Dermis microvascular lymphatic vessel endothelial cell (primary cell): ENCODE measurements at regions not wholly inside any gene's neighbourhood (a gene's known extent, or its start where the extent isn't known, plus 50 kb on each side); places are given as distances from the start of the nearest gene placed in this dataset.

Experiments
- DNase-seq, 2 donors: peaks; one replicate each; pipeline versions ENCODE4 v3.0.0 to v3.0.0-alpha.2; 2010; ENCODE audit warnings: low read depth in 2 of 2

DNA sequence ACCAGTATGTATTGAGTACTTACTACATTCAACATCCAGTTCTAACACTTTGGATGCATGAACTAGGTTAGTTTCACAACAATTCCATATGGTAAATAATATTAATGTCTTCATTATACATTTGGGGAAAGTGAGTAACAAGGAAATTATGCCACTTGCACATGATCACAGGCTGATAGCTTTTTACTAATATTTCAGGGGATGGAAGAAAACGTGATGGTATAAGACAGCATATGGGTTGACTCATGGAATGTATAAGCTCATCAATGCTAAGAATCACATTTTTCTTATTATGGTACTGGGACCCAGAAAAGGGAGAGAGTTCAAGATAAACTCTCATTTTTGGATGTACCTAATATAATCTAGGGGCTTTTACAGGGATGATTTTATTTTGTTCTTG lies 188.7 kb downstream of the MIAT start:
- DNase-seq, result no peak

DNA sequence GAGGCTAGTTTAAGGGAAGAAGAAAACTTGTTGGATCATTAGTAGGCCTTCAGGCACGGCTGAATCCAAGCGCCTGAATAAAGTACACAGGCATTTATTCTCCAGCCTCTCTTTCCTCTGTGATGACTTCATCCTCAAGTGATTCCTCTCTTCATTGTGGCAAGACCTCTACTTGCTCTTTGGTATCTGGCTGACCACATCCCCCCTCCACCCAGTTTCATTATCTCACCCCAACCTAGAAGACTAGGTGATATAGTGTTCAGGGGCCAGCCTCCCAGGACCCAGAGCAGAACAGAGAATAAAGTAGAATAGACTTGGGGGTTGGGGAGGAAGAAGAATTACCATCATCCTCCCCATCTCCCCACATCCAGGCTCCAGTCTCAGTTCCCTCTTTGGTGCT lies 189.3 kb downstream of the MIAT start:
- DNase-seq, result no peak

DNA sequence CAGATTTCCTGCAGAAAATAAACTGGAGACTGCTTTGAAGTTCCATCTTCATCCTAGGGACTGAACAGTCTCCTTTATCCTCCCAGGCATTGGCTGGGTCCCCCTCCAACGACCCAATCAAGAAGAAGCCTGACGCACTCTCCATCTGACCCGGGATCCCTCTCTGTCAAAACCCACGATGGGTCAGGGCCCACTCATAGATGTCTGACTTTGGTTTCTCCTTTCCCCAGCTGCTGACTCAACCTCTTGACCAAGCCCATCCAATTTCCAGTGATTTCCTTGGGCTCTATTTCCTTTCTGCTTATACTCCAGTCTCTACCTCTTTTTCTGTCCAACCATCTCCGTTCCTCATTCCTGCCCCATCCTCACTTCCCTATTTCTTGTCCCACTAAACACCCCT lies 189.7 kb downstream of the MIAT start:
- no peak for DNase-seq

DNA sequence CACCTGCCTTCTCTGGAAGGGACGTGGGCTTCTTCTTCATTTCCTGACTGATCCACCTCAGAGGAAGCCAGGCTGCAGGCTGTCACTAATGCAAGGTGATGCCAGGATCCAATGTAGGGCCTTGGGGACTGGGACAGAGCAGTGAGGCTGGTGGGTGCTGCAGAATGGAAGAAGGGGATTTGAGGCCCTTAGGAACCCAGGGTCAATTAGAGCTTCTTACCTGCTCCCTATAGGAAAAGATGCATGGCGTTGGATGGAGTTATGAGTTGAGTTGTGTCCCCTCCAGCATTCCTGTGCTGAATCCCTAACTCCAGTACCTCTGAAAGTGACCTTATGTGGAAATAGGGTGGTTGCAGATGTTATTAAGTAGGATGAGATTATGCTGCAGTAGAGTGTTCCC lies 190.4 kb downstream of the MIAT start:
- no peak for DNase-seq

DNA sequence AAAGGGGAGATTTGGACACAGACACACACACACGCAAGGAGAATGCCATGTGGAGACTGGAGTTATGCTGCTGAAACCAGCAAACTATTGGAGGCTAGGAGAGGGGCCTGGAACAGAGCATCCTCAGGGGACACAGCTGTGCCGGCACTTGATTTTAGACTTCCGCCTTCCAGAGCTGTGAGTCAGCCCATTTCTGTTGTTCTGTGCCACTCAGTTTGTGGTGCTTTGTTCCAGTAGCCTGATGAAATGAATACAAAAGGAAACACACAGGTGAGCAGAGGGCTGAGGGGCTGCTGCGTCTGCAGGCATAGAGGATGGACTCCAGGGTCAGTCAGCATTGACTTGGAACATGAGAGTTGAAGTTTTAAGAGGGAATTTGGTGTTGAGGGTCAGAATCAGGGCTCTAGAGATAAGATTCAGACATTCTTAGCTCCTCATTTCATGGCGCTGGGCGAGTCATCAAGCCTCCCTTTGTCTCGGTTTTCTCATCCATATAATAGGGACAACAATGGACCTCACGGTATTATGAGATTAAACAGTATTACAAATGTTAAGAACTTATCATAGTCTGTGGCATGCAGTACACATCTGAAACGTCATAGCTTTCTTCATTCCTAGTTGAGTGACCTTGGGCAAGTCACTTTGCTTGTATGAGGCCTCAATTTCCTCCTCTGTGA lies 191.0 kb downstream of the MIAT start:
- peak in 1 of 2 donors; percentile 16 for DNase-seq

DNA sequence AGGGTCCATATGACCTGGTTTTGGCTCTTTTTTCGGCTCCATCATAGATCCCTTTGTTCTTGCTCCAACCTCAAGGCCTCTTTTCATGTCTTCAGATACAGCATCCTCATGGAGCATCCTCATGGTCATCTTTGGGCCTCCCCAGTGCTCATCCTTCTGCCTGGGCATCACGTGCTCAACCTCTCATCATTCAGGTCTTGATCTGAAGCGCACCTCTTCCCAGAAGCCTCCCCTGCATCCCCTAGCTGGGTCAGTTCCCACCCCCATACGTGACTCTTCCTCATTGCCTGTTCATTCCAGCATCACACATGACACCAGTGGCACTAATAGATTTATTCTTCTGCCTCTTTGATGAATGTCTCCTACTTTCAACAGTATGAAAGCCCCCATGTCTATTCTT lies 192.2 kb downstream of the MIAT start:
- DNase-seq, result no peak

DNA sequence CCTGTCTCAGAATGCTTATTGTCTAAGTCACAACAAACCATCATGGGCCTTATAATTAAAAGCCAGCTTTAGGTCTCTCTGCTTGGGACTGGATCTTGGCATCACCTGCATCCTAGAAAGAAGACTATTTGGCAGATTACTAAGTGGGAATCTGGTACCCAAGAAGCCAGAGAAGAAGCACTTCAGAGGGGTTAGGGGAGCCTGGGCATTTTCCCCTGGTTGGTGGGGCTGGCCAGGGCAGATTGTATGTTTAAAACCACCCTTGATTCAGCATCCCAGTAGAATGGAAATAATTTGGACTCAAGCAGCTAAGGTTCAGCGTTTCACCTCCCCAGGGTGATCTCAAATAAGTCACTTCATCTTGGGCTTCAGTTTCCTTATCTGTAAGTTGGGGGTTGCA lies 193.7 kb downstream of the MIAT start:
- DNase-seq, result no peak

DNA sequence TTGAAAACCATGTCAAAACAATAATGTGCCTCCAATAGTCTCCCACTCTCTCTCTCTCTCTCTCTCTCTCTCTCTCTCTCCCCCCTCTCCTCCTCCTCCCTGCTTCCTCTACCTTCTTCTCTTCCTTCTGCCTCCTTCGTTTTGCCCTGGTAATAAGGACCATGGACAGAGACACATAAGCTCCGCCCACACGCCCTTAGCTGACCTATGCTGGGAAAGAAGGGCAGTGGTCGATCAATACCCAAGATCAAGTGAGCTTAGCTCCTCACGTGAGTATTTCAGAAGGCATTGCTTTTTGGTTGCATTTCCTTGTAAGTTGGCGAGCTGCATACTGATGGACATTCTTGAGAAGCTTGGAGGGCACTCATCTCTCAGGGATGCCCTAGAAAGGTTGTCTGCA lies 194.8 kb downstream of the MIAT start:
- no peak for DNase-seq

DNA sequence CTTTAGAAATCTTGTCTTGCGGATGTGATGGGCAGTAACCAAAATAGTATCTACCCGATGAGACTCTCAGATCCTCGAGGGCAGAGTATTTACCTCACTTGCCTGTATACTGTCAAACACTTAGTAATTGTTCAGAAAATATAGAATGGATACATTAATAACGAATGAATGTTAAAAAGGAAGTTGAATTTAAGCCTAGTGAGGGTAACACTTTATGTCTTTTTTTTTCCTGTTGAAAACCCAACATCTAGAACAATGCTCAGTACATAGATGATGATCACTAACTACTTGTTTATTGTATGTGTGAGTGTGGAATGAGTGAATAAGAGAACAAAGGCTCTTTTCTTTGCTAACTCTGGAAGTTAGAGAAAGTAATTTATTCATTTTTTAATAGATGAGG lies 195.7 kb downstream of the MIAT start:
- DNase-seq, result no peak

DNA sequence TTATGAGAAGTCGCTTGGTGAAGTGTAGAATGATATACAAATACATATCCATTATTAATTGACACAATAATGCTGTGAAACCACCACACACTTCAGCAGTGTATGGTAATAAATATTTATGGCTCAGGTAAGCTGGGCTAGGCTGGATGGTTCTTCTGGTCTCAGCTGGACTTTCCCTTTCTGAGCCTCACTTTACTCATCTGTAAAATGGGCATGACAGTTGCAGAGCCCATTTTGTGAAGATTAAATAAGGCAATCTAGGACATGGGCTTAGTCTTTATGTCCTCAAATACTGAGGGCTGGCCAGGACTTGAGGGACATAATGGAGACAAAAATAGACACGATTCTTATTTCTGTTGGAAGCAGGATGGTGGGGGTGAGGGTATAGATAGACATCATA lies 196.1 kb downstream of the MIAT start:
- no peak for DNase-seq

DNA sequence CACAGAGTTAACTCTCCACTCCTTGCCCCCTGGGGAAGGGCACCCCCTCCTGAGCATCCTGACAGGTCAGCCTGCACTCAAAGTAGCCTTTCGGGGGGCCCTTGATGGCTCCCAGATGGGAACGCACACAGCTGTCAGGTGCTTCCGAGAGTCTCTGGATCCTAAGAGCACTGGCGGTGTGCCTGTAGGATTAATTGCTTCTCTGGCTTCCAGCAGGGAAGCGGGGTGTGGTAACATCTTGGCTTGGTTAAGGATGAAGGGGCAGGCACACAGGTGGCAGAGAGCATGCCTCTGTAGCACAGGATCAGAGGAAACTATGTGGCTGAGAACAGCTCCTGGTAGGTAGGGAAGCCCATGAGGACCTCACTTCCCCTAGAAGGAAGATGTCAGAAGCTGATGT lies 199.8 kb downstream of the MIAT start:
- no peak for DNase-seq

DNA sequence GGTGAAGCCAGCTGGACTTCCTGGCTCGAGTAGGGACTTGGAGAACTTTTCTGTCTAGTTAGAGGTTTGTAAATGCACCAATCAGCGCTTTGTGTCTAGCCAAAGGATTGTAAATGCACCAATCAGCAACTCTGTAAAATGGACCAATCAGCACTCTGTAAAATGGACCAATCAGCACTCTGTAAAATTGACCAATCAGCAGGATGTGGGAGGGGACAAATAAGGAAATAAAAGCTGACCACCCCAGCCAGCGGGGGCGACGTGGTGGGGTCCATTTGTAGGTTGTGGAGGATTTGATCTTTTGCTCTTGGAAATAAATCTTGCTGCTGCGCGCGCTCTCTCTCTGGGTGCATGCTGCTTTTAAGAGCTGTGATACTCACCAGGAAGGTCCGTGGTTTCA lies 202.9 kb downstream of the MIAT start:
- no peak for DNase-seq

DNA sequence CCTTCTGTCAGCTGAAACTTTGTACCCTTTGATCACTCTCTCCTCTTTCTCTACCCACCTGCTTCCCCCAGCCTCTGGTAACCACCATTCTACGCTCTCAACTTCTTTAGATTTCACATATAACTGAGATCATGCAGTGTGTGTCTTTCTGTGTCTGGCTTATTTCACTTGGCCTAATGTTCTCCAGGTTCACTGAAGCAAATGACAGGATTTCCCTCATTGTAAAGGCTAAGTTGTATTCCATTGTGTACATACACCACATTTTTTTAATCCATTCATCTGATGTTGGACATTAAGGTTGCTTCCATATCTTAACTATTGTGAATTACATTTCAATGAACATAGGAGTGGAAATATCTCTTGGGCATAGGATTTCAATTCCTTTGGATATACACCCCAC lies 207.6 kb downstream of the MIAT start:
- DNase-seq, result no peak

DNA sequence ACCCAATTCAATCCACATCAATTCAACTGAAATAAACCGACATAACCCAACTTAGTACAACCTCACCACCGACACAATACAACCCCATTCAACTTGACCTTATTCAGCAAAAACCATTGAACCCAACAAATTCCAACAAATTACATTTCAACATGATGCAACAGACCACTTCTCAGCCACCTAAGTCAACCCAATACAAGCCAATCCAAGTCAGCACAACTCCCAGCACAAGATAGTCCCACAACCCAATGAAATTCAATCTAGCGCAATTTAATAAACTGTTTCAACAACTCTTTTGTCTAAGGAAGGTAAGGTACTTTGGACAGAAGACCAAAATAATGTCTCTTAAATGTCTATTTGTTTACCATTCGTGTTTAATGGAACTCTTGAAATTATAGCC lies 226.0 kb downstream of the MIAT start:
- DNase-seq, result no peak

DNA sequence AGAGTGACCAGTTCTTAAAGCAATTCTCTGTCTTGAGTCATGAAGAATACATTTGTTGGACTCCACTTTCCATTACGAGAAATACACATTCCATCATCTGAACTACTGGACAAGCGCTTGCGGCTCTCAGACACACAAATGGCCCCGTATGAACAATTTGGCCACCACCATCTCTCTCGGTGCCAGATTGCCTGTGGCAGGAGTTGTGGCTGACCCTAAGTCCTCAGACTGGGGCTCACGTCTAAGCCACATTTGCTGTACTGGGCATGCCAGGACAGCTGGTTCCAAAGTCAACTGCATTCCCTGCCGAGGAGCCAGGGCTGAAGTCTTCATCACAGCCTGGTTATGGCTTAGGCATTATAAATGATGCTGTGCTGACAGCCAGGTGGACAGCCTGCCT lies 227.5 kb downstream of the MIAT start:
- no peak for DNase-seq

DNA sequence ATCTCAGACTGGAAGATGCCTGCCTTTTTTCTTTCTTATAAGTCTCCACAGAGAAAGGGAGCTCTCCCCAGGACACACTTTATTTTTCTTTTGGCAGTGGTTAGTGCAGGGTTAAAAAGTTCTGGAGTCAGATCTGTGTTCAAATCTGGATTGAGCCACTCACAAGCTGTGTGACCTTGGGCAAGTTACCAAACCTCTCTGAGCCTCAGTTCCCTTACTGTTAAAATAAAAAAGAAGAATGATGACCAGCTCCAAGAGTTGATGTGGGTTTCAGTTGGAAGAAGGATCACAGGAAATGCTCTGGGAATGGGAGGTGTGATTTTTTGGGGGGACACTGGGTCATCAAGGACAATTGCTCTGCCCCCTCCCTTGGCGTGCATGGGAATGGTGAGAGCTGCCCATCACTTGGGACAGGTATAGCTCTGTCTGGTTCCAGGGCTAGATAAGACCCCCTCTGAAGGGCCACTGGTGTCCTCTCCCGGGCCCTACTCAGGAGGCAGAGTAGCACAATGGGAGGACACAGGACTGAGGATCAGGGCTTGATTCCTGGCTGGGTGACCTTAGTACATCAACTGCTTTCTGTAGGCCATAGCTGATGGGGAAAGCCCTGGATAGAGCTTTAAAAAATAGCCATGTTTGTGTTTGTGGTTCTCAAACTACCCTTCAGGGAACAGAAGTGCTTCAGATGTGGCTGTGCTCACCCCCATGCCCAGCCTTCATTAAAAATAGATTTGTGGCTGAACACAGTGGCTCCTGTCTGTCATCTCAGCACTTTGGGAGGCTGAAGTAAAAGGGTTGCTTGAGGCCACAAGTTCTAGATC lies 228.3 kb downstream of the MIAT start:
- no peak for DNase-seq

DNA sequence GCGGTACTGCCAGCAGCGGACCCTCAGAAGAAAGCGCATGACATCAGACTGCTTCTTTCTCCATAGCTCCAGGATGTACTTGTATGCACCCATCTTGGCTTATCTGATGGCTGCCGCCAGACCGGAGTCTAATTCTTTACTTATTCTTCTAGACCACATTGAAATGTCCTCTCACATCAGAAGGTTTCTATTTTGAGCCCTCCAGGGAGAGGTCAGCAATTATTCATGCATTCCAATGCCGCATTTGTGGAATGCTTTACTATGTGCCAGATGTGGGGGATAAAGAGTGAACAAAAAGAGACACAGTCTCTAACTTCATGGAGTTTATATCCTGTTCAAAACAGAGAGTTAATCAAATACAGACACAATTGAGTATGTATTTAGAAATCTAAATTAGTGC lies 230.1 kb downstream of the MIAT start:
- DNase-seq, result no peak

DNA sequence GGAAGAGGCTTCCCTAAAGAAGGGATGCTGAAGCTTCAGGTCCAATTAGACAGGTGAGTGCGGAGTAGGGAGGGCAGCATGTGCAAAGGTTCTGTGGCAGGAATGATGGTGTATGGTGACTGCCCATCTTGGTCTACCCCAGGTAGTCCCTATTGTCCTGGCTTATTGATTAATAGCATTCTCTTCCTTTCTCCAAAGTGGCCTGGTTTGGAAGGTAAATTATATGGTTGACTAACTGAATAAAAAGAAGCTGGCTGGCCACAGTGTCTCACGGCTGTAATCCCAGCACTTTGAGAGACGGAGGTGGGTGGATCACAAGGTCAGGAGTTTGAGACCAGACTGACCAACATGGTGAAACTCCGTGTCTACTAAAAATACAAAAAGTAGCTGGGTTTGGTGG lies 230.5 kb downstream of the MIAT start:
- DNase-seq, result no peak

DNA sequence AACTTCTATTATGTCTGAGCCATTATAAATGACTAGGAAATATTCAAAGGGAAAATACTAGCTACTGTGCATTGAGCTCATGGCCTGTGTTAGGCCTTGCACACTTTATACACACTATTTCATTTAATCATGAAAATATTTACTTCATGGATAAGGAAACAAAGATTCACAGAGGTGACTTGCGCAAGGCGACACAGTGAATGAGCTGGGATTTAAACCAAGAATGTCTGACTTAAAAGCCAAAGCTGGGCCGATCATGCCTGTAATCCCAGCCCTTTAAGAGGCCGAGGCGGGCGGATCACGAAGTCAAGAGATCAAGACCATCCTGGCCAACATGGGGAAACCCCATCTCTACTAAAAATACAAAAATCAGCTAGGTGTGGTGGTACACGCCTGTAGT lies 231.5 kb downstream of the MIAT start:
- no peak for DNase-seq

DNA sequence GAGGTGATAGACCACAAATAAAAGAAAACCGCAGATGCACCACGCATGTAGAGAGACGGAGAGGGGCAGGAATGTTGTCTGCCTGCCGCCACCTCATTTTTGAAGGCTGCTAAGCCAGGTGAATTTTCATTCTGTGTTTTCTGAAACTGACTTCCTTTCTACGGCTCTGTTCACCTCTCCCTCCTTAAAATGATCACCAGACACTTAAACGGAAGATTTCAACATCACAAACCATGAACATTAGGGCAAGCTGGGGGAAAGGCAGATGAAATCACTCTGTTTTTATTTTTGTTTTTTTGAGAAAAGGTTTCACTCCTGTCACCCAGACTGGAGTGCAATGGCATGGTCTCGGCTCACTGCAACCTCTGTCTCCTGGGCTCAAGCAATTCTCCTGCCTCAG lies 232.4 kb downstream of the MIAT start:
- DNase-seq, result no peak

DNA sequence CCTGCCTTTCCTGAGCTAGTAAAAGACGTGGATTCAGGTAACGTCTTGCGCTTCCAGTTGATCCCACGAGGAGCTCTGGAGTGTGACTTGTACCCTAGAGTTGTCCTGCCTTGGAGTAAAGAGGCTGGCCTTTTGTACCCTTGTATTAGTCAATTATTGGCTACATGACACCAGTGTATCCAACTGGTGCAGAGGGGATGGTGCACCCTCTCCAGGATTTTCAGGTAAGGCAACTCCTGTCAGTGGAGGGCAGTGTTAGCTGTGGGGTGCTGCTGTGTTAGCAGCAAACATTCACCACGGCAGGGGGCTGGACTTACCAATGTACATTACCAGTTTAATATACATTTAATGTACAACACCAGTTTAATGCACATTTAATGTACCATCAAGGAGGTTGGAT lies 233.5 kb downstream of the MIAT start:
- no peak for DNase-seq

DNA sequence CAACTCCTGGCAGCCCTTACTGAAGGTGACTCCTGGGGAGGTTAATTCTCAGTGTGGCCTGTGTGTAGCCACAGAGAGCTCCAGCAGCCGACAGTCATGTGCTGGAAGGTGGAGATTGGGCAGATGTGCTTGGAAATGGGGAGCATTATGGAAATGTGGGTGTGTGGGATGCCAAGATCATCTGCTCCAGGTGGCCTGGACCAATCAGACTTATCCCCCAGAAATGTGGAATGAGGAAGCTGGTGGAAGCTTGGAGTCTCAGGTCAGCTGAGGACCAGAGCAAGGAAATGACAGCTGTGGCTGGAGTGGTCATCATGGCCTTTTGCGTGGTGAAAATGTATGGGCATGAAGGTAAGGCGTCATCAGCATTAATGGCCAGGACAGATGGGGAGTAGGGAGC lies 234.0 kb downstream of the MIAT start:
- no peak for DNase-seq
